ENCODE measurements at regions not wholly inside any gene's neighbourhood (a gene's known extent, or its start where the extent isn't known, plus 50 kb on each side); places are given as distances from the start of the nearest gene placed in this dataset.

DNA sequence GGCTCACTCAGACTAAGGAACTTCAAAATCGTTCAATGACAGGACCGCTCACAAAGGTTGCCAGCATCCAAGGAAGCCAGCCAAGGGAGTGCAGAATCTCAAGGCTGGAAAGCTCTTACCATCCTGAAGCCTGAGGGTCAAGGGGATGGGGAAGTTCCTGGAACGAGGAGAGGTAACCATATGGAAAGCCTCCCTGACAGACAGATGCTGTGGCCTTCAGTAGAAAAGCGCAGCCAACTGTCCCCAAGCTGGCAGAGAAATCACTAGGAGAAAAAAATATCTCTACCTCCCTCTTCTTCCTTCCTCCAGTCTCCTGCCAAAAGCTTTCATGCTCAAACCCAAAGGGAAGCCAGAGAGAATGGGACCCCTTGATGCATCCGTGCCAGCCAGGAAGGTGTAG is 90.5 kb upstream of the RANBP3L start:
- TF ChIP-seq POLR2A (IDR thresholded peaks at IDR 0.05; ENCODE audit: low read depth, low read length), result no peak
- TF ChIP-seq POLR2AphosphoS5 (IDR thresholded peaks at IDR 0.05; ENCODE audit: low read depth, low read length), result no peak

Measured in GM12892 (cell line).